B cell (primary cell): ENCODE measurements at regions not wholly inside any gene's neighbourhood (a gene's known extent, or its start where the extent isn't known, plus 50 kb on each side); places are given as distances from the start of the nearest gene placed in this dataset.

Experiments used
- CTCF ChIP-seq: fragments of 200-600 bp; IDR thresholded peaks from one replicate; pipeline ENCODE4 v1.8.0; 2022; ENCODE audit warnings: antibody characterized with exemption, mild to moderate bottlenecking
- EZH2 ChIP-seq: IDR thresholded peaks from 2 replicates; pipeline ENCODE4 v1.6.1; 2012; ENCODE audit warnings: borderline replicate concordance, low read depth, mild to moderate bottlenecking, moderate library complexity, low read length; ENCODE audit not compliant: insufficient read depth, poor library complexity, severe bottlenecking

GRCh38 chr16:60200161-60200560, 1466.0 kb upstream of the GOT2 start:
- no peak for TF ChIP-seq CTCF
- no peak for TF ChIP-seq EZH2
